ENCODE measurements at regions not wholly inside any gene's neighbourhood (a gene's known extent, or its start where the extent isn't known, plus 50 kb on each side); places are given as distances from the start of the nearest gene placed in this dataset.

DNA sequence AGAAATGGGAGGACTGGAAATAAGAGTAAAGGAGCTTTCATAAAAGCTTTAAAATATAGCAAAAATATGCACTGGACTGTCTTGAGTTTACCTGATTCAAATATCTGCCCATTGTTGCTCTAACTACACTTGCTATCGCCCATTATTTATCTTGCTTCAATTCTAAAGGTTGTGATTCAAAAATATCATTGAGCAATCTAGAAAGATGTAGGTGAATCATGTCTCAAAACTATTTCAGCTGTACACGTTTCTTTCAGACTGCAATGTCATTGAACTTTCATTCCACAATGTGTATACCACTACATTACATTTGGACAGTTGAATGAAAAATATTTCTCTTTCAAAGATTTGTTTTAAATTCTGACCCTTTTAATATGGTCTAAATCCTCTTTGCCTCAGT lies 545.6 kb downstream of the BMP2 start:
- Mint-ChIP-seq H3K27me3 (ENCODE audit: unreplicated experiment) (no peaks in the 10 kb centered on the region), H3K4me1 (ENCODE audit: low read depth, unreplicated experiment) (no peaks in the 10 kb centered on the region), H3K9me3 (ENCODE audit: unreplicated experiment) (no peaks in the 10 kb centered on the region), H3K36me3 (ENCODE audit: unreplicated experiment) (no peaks in the 10 kb centered on the region), H3K4me3 (ENCODE audit: unreplicated experiment) (no peak overlapping the region), H3K27ac (ENCODE audit: unreplicated experiment) (no peak overlapping the region)
- TF ChIP-seq, protein P1, sequence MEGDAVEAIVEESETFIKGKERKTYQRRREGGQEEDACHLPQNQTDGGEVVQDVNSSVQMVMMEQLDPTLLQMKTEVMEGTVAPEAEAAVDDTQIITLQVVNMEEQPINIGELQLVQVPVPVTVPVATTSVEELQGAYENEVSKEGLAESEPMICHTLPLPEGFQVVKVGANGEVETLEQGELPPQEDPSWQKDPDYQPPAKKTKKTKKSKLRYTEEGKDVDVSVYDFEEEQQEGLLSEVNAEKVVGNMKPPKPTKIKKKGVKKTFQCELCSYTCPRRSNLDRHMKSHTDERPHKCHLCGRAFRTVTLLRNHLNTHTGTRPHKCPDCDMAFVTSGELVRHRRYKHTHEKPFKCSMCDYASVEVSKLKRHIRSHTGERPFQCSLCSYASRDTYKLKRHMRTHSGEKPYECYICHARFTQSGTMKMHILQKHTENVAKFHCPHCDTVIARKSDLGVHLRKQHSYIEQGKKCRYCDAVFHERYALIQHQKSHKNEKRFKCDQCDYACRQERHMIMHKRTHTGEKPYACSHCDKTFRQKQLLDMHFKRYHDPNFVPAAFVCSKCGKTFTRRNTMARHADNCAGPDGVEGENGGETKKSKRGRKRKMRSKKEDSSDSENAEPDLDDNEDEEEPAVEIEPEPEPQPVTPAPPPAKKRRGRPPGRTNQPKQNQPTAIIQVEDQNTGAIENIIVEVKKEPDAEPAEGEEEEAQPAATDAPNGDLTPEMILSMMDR (IDR thresholded peaks at IDR 0.05; ENCODE audit: partially characterized antibody, unreplicated experiment) = no peak
- no peak for DNase-seq

DNA sequence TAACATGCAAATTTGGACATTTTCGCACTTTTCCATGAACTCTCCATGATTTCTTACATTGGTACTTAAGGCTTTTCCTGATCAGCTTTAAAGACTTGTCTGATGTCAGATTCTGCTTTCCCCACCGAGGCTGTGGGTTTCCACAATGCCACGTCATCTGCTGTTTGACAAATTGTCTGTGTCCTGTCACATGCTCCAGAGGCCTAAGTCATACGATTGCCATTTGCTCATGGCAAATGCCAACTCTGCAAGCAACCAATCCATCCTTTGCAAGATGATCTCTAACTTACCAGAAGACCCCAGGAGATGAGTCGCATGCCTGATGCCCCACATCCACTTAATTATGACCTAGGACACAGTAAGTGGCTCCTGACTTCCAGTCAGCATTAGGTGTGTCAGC lies 556.5 kb downstream of the BMP2 start:
- Mint-ChIP-seq H3K4me3 (ENCODE audit: unreplicated experiment) (no peak overlapping the region), H3K27ac (ENCODE audit: unreplicated experiment) (no peak overlapping the region), H3K36me3 (ENCODE audit: unreplicated experiment) (no peaks in the 10 kb centered on the region)

DNA sequence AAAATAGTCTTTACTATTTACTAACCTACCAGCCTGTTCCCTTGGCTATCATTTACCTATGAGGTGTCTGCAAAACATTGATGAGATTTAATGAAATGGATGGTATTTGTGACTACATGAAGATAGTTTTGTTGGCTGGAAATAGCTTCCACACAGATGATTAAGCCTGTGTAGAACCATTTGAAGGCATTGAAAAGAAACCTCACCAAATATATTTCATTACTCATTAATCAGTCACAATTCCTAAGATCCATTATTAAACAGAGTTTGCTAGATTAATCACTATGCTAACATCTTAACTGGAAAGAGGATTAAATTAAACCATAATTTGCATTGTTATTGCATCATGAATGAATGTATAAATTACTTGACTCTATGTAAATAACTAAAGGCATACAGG lies 560.3 kb downstream of the BMP2 start:
- H3K36me3 Mint-ChIP-seq (ENCODE audit: unreplicated experiment) = no peaks in the 10 kb centered on the region
- no peak overlapping the region for H3K4me3 Mint-ChIP-seq (ENCODE audit: unreplicated experiment)
- H3K27me3 Mint-ChIP-seq (ENCODE audit: unreplicated experiment) = no peaks in the 10 kb centered on the region
- no peak overlapping the region for H3K27ac Mint-ChIP-seq (ENCODE audit: unreplicated experiment)
- TF ChIP-seq, protein P1 (IDR thresholded peaks at IDR 0.05; ENCODE audit: partially characterized antibody, unreplicated experiment) = no peak
- H3K9me3 Mint-ChIP-seq (ENCODE audit: unreplicated experiment) = no peaks in the 10 kb centered on the region
- H3K4me1 Mint-ChIP-seq (ENCODE audit: low read depth, unreplicated experiment) = no peaks in the 10 kb centered on the region
- DNase-seq = no peak

More for the DNA sequence above, 556.5 kb downstream of the BMP2 start:
- TF ChIP-seq, protein P1 (IDR thresholded peaks at IDR 0.05; ENCODE audit: partially characterized antibody, unreplicated experiment) = no peak
- DNase-seq = no peak
- Mint-ChIP-seq H3K9me3 (ENCODE audit: unreplicated experiment) (peaks cover 3% of the 10 kb centered on the region), H3K27me3 (ENCODE audit: unreplicated experiment) (no peaks in the 10 kb centered on the region), H3K4me1 (ENCODE audit: low read depth, unreplicated experiment) (no peaks in the 10 kb centered on the region)

DNA sequence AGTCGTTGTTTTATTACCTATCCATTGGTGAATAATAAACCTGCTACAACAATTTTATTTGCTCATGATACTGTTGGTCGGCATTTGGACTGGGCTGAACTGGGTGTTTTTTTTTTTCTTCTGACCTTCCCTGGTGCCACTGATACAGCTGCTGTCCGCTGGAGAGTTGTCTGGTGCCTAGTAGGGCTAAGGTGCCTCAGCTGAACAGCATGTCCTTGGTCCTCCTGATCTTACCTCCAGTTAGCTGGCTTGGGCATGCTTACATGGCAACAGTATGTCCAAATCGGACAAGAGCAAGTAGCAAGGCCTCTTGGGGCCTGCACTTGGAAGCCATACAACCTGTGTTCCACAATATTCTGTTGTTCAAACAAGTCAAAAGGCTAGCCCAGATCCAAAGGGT lies 563.4 kb downstream of the BMP2 start:
- H3K36me3 Mint-ChIP-seq (ENCODE audit: unreplicated experiment) = no peaks in the 10 kb centered on the region
- no peak for DNase-seq
- no peak overlapping the region for H3K27ac Mint-ChIP-seq (ENCODE audit: unreplicated experiment)
- H3K9me3 Mint-ChIP-seq (ENCODE audit: unreplicated experiment) = no peaks in the 10 kb centered on the region
- H3K4me3 Mint-ChIP-seq (ENCODE audit: unreplicated experiment) = no peak overlapping the region
- TF ChIP-seq, protein P1 (IDR thresholded peaks at IDR 0.05; ENCODE audit: partially characterized antibody, unreplicated experiment) = no peak
- no peaks in the 10 kb centered on the region for H3K4me1 Mint-ChIP-seq (ENCODE audit: low read depth, unreplicated experiment)
- no peaks in the 10 kb centered on the region for H3K27me3 Mint-ChIP-seq (ENCODE audit: unreplicated experiment)

DNA sequence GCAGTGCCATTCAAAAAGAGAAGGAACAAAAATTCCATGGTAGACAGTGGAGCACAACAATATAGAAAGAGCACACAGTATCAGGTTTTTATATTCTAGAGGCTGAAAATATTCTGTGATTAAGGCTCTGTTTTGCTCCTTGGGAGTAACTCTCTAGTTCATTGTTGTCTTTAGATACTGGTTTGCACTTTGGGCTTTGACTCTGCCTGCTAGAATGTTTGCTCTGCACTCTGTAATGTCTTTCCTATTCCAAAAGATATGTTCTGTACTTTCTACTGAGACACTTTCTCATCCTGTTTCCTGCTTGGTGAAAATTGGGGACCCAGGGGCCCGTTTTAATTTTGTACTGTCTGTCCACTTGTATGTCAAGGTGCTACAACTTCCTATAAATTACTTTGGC lies 564.7 kb downstream of the BMP2 start:
- TF ChIP-seq, protein P1 (IDR thresholded peaks at IDR 0.05; ENCODE audit: partially characterized antibody, unreplicated experiment) = no peak
- H3K36me3 Mint-ChIP-seq (ENCODE audit: unreplicated experiment) = no peaks in the 10 kb centered on the region
- no peaks in the 10 kb centered on the region for H3K9me3 Mint-ChIP-seq (ENCODE audit: unreplicated experiment)
- no peak for DNase-seq
- H3K27ac Mint-ChIP-seq (ENCODE audit: unreplicated experiment) = no peak overlapping the region
- H3K27me3 Mint-ChIP-seq (ENCODE audit: unreplicated experiment) = no peaks in the 10 kb centered on the region
- H3K4me1 Mint-ChIP-seq (ENCODE audit: low read depth, unreplicated experiment) = no peaks in the 10 kb centered on the region
- no peak overlapping the region for H3K4me3 Mint-ChIP-seq (ENCODE audit: unreplicated experiment)
